ENCODE measurements at regions not wholly inside any gene's neighbourhood (a gene's known extent, or its start where the extent isn't known, plus 50 kb on each side); places are given as distances from the start of the nearest gene placed in this dataset.

DNA sequence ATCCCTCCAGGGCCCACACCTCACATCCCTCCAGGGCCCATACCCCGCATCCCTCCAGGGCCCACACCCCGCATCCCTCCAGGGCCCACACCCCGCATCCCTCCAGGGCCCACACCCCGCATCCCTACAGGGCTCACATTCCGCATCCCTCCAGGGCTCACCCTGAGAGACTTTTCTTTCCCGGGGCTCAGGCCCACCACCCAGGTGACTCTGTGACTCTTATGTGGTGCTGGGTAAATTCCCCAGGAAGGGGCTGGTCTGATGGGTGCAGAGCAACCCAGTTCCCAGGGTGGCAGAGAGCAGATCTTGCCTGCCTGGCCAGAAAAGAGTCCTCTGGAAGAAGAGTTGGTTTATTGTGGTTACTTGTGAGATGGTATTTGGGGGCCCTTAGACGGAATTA is 290.7 kb downstream of the TCERG1L start:
- TF ChIP-seq, protein P1, sequence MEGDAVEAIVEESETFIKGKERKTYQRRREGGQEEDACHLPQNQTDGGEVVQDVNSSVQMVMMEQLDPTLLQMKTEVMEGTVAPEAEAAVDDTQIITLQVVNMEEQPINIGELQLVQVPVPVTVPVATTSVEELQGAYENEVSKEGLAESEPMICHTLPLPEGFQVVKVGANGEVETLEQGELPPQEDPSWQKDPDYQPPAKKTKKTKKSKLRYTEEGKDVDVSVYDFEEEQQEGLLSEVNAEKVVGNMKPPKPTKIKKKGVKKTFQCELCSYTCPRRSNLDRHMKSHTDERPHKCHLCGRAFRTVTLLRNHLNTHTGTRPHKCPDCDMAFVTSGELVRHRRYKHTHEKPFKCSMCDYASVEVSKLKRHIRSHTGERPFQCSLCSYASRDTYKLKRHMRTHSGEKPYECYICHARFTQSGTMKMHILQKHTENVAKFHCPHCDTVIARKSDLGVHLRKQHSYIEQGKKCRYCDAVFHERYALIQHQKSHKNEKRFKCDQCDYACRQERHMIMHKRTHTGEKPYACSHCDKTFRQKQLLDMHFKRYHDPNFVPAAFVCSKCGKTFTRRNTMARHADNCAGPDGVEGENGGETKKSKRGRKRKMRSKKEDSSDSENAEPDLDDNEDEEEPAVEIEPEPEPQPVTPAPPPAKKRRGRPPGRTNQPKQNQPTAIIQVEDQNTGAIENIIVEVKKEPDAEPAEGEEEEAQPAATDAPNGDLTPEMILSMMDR (IDR thresholded peaks at IDR 0.05): no peak
- TF ChIP-seq TCF7L2 (IDR thresholded peaks at IDR 0.05; ENCODE audit: low read depth, low read length): no peak
